PC-3 (cell line): ENCODE measurements at regions not wholly inside any gene's neighbourhood (a gene's known extent, or its start where the extent isn't known, plus 50 kb on each side); places are given as distances from the start of the nearest gene placed in this dataset.

ENCODE experiments used
- ATAC-seq: fragments of 200-7000 bp; cut with Tn5 transposase; 2 replicates; pipeline ENCODE4 v1.9.1; 2020; ENCODE audit warnings: mild to moderate bottlenecking, moderate library complexity
- BruUV-seq: library from RNA; stranded (reverse); fragments of 400-500 nt; replicated peaks from 2 replicates; lab custom pipeline; 2021; lab: Mats Ljungman, UMichigan
- CTCF ChIA-PET: fragments of 300-600 bp; sonication (Branson Sonifier 250); formaldehyde crosslinking; loops from one replicate; lab custom pipeline; 2022; ENCODE audit warnings: antibody characterized with exemption; lab: Charles Lee
- POLR2A ChIA-PET: fragments of 300-600 bp; sonication (Branson Sonifier 250); formaldehyde crosslinking; loops from one replicate; lab custom pipeline; 2022; ENCODE audit warnings: antibody characterized with exemption; ENCODE audit not compliant: unreplicated experiment; lab: Charles Lee
- DNase-seq: peaks from one replicate; pipeline ENCODE4 v3.0.0-alpha.2; 2015
- H2AFZ ChIP-seq: fragments of 300-600 bp; sonication (generic); 2 replicates; pipeline ENCODE4 v1.6.0; 2016; ENCODE audit warnings: antibody characterized with exemption, low read length
- H3F3A ChIP-seq: fragments of 300-600 bp; sonication (generic); one replicate; pipeline ENCODE4 v1.6.0; 2017; ENCODE audit warnings: antibody characterized with exemption, low read length, control low read depth, mild to moderate bottlenecking; ENCODE audit not compliant: unreplicated experiment
- H3K27ac ChIP-seq: fragments of 300-600 bp; sonication (generic); 2 replicates; pipeline ENCODE4 v1.5.1; 2016; ENCODE audit warnings: mild to moderate bottlenecking, low read length
- H3K27me3 ChIP-seq: fragments of 300-600 bp; sonication (generic); 2 replicates; pipeline ENCODE4 v1.6.1; 2016; ENCODE audit warnings: low read length, mixed read lengths
- H3K36me3 ChIP-seq: fragments of 300-600 bp; sonication (generic); 2 replicates; pipeline ENCODE4 v1.6.1; 2016; ENCODE audit warnings: low read depth, mixed run types, low read length, mixed read lengths
- H3K4me1 ChIP-seq: fragments of 300-600 bp; sonication (generic); 2 replicates; pipeline ENCODE4 v1.5.1; 2016; ENCODE audit warnings: low read length; ENCODE audit not compliant: insufficient read depth
- H3K4me2 ChIP-seq: fragments of 300-600 bp; sonication (generic); 2 replicates; pipeline ENCODE4 v1.6.0; 2016; ENCODE audit warnings: low read length
- H3K4me3 ChIP-seq: fragments of 300-600 bp; sonication (generic); 2 replicates; pipeline ENCODE4 v1.5.1; 2016; ENCODE audit warnings: mild to moderate bottlenecking, low read length, mixed read lengths
- H3K79me2 ChIP-seq: fragments of 300-600 bp; sonication (generic); 2 replicates; pipeline ENCODE4 v1.6.1; 2017; ENCODE audit warnings: low read length, mixed read lengths
- H3K9ac ChIP-seq: fragments of 300-600 bp; sonication (generic); 2 replicates; pipeline ENCODE4 v1.6.0; 2016; ENCODE audit warnings: mild to moderate bottlenecking, low read length
- H3K9me2 ChIP-seq: fragments of 300-600 bp; sonication (generic); replicated peaks from 2 replicates; pipeline ENCODE4 v1.6.1; 2016; ENCODE audit warnings: mixed run types, low read length, mixed read lengths
- H3K9me3 ChIP-seq: fragments of 300-600 bp; sonication (generic); 2 replicates; pipeline ENCODE4 v1.6.1; 2016; ENCODE audit warnings: low read length, mixed read lengths
- H4K20me1 ChIP-seq: fragments of 300-600 bp; sonication (generic); 2 replicates; pipeline ENCODE4 v1.6.1; 2016; ENCODE audit warnings: low read length, mixed read lengths
- EZH2 ChIP-seq: fragments of 300-600 bp; sonication (generic); IDR thresholded peaks from one replicate; pipeline ENCODE4 v1.6.1; 2017; ENCODE audit warnings: antibody characterized with exemption, mild to moderate bottlenecking, low read length; ENCODE audit not compliant: unreplicated experiment
- EZH2phosphoT487 ChIP-seq: fragments of 300-600 bp; sonication (generic); IDR thresholded peaks from 2 replicates; pipeline ENCODE4 v1.6.1; 2018; ENCODE audit warnings: mild to moderate bottlenecking, antibody characterized with exemption, low read length, borderline replicate concordance
- intact Hi-C: fragments of 100-400 bp; cut with micrococcal nuclease; formaldehyde crosslinking; loops from 2 replicates; pipeline ENCODE4 v1.9.0; 2023
- TF ChIP-seq, protein P1 (sequence below): fragments of 300-600 bp; sonication (generic); conservative IDR thresholded peaks from 2 replicates; pipeline ENCODE4 v1.5.1; 2017; ENCODE audit warnings: antibody characterized with exemption, low read depth, mild to moderate bottlenecking, low read length

GRCh38 chr3:3696345-3696744, 102.9 kb upstream of the LRRN1 start:
- Histone ChIP-seq H3K4me3 (no peak overlapping the region), H3K27ac (no peak overlapping the region), H3K9ac (no peak overlapping the region), H3K36me3 (no peaks in the 10 kb centered on the region), H3K79me2 (no peaks in the 10 kb centered on the region), H2AFZ (no peak overlapping the region), H3K4me2 (no peak overlapping the region), H3K4me1 (no peaks in the 10 kb centered on the region), H3K27me3 (no peaks in the 10 kb centered on the region), H4K20me1 (no peaks in the 10 kb centered on the region), H3K9me3 (0 out of 2 replicates have a peak, but pooled peaks cover 18% of the 10 kb centered on the region), H3F3A (no peaks in the 10 kb centered on the region), H3K9me2 (no peaks in the 10 kb centered on the region)
- DNase-seq (no peak), ATAC-seq (no peak)
- intact Hi-C loops = no loop called here
- TF ChIP-seq EZH2phosphoT487 (no peak), EZH2 (no peak)
- TF ChIP-seq, protein P1, sequence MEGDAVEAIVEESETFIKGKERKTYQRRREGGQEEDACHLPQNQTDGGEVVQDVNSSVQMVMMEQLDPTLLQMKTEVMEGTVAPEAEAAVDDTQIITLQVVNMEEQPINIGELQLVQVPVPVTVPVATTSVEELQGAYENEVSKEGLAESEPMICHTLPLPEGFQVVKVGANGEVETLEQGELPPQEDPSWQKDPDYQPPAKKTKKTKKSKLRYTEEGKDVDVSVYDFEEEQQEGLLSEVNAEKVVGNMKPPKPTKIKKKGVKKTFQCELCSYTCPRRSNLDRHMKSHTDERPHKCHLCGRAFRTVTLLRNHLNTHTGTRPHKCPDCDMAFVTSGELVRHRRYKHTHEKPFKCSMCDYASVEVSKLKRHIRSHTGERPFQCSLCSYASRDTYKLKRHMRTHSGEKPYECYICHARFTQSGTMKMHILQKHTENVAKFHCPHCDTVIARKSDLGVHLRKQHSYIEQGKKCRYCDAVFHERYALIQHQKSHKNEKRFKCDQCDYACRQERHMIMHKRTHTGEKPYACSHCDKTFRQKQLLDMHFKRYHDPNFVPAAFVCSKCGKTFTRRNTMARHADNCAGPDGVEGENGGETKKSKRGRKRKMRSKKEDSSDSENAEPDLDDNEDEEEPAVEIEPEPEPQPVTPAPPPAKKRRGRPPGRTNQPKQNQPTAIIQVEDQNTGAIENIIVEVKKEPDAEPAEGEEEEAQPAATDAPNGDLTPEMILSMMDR = no peak
- POLR2A ChIA-PET = no interaction called here
- CTCF ChIA-PET = no interaction called here
- BruUV-seq = no TSS peak

GRCh38 chr3:3693593-3693992, 105.6 kb upstream of the LRRN1 start:
- DNase-seq = no peak
- H3K4me3 ChIP-seq = no peak overlapping the region
- no TSS peak for BruUV-seq
- ChIA-PET POLR2A (no interaction called here), CTCF (no interaction called here)
- H3K9me2 ChIP-seq = no peaks in the 10 kb centered on the region
- H3K27ac ChIP-seq = no peak overlapping the region
- no peak overlapping the region for H3K9ac ChIP-seq
- H2AFZ ChIP-seq = no peak overlapping the region
- ATAC-seq = no peak
- H4K20me1 ChIP-seq = no peaks in the 10 kb centered on the region
- H3K4me2 ChIP-seq = no peak overlapping the region
- H3F3A ChIP-seq = no peaks in the 10 kb centered on the region
- no peaks in the 10 kb centered on the region for H3K36me3 ChIP-seq
- no peaks in the 10 kb centered on the region for H3K27me3 ChIP-seq
- intact Hi-C loops = no loop called here
- H3K9me3 ChIP-seq = peaks cover 25% of the 10 kb centered on the region; the same call in 1 of the 2 replicates
- H3K4me1 ChIP-seq = no peaks in the 10 kb centered on the region
- no peaks in the 10 kb centered on the region for H3K79me2 ChIP-seq
- TF ChIP-seq EZH2phosphoT487 (no peak), EZH2 (no peak)
- TF ChIP-seq, protein P1 = no peak

DNA sequence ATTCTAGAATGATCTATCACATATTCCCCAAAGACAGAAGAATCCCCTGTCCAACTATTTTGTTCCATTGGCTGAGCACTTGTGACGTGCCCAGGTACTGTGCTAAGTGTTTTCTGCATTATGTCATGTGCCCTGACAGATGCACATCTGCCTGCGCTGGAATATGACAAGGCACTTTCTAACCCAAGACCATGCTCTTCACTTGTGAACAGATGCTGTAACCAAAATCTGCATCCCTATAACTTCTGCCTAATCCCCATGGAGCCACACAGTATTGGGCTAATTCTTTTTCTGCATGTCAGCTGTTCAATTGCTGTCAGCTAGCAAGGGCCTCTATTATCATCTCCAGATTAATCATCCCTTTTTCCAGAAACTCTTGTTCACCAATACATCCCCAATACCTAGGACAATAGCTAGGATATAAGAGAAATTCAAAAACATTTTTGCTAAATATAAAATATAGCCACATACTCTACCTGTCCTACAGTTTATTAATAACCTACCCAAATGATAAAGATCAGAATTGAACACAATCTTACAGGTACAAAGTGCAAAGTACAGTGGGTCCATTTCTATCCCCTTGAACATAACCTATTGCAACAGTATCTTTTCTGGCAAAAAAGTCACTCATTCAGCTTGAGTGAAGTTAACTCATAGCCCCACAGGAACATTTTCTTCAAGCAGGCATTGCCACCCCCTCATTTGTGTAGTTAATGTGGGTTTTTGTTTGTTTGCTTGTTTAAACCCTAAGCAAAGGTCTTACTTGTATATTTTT, 109.4 kb upstream of the LRRN1 start:
- no peak for ATAC-seq
- ChIA-PET CTCF (no interaction called here), POLR2A (no interaction called here)
- H3K36me3 ChIP-seq = no peaks in the 10 kb centered on the region
- H3K27ac ChIP-seq = no peak overlapping the region
- H3K9ac ChIP-seq = no peak overlapping the region
- H3K4me3 ChIP-seq = no peak overlapping the region
- no TSS peak for BruUV-seq
- H3K9me2 ChIP-seq = no peaks in the 10 kb centered on the region
- H3K4me2 ChIP-seq = no peak overlapping the region
- no peak overlapping the region for H2AFZ ChIP-seq
- no peak for DNase-seq
- H3K27me3 ChIP-seq = no peaks in the 10 kb centered on the region
- intact Hi-C loops = no loop called here
- no peaks in the 10 kb centered on the region for H3K4me1 ChIP-seq
- no peaks in the 10 kb centered on the region for H4K20me1 ChIP-seq
- peaks cover 21% of the 10 kb centered on the region; the same call in 1 of the 2 replicates for H3K9me3 ChIP-seq
- H3F3A ChIP-seq = no peaks in the 10 kb centered on the region
- no peaks in the 10 kb centered on the region for H3K79me2 ChIP-seq
- TF ChIP-seq EZH2phosphoT487 (no peak), EZH2 (no peak)
- TF ChIP-seq, protein P1 = no peak
